HEK293 (cell line): ENCODE measurements at regions not wholly inside any gene's neighbourhood (a gene's known extent, or its start where the extent isn't known, plus 50 kb on each side); places are given as distances from the start of the nearest gene placed in this dataset.

Experiments
- CTCF ChIA-PET: fragments of 350-600 bp; formaldehyde crosslinking; extraction: SDS; loops from one replicate; lab custom pipeline; 2021; ENCODE audit warnings: antibody characterized with exemption; lab: Yijun Ruan, JAX
- POLR2A ChIA-PET: fragments of 300-600 bp; formaldehyde crosslinking; extraction: SDS; loops from one replicate; lab custom pipeline; 2020; ENCODE audit warnings: antibody characterized with exemption, inconsistent platforms; lab: Yijun Ruan, JAX
- H3K27ac ChIP-seq: fragments of 200-500 bp; sonication (Bioruptor generic); 2 replicates; pipeline ENCODE4 v1.5.1; 2014; ENCODE audit warnings: low read depth, low read length, control low read depth, inconsistent platforms; ENCODE audit errors: extremely low read depth
- H3K36me3 ChIP-seq, 2 experiments: fragments of 200-500 bp in 1 of 2; sonication (Bioruptor generic) in 1 of 2; 1 replicate in 1 of 2; 2 replicates in 1 of 2; pipeline ENCODE4 v1.5.1; 2014 to 2017; ENCODE audit warnings: inconsistent platforms in 2 of 2, low read length in 2 of 2; ENCODE audit not compliant: control insufficient read depth in 2 of 2, insufficient read depth in 1 of 2
- H3K4me1 ChIP-seq: fragments of 200-500 bp; sonication (Bioruptor generic); 2 replicates; pipeline ENCODE4 v1.5.1; 2014; ENCODE audit warnings: mild to moderate bottlenecking, low read length, inconsistent platforms; ENCODE audit not compliant: control insufficient read depth, insufficient read depth
- H3K4me3 ChIP-seq: 2 replicates; pipeline ENCODE4 v1.5.1; 2011; ENCODE audit warnings: low read depth, mild to moderate bottlenecking, control low read depth, low read length, moderate library complexity
- H3K9me3 ChIP-seq: fragments of 200-500 bp; sonication (Bioruptor generic); 2 replicates; pipeline ENCODE4 v1.5.1; 2014; ENCODE audit warnings: low read depth, low read length, inconsistent platforms; ENCODE audit not compliant: control insufficient read depth, insufficient read depth
- GLI4 ChIP-seq: fragments of 450-650 bp; formaldehyde crosslinking; IDR thresholded peaks from 2 replicates; pipeline ENCODE4 v1.5.1; 2016; ENCODE audit warnings: missing biosample characterization, missing genetic modification characterization
- KLF1 ChIP-seq: fragments of 450-650 bp; formaldehyde crosslinking; IDR thresholded peaks from 2 replicates; pipeline ENCODE4 v1.5.1; 2016; ENCODE audit warnings: missing biosample characterization, missing genetic modification characterization
- MYNN ChIP-seq: fragments of 450-650 bp; formaldehyde crosslinking; IDR thresholded peaks from 2 replicates; pipeline ENCODE4 v1.5.1; 2016; ENCODE audit warnings: missing biosample characterization, missing genetic modification characterization, borderline replicate concordance
- TSHZ1 ChIP-seq: fragments of 450-650 bp; formaldehyde crosslinking; IDR thresholded peaks from 2 replicates; pipeline ENCODE4 v1.5.1; 2016; ENCODE audit warnings: missing biosample characterization, missing genetic modification characterization, borderline replicate concordance
- ZBTB10 ChIP-seq: fragments of 450-650 bp; formaldehyde crosslinking; IDR thresholded peaks from 2 replicates; pipeline ENCODE4 v1.5.1; 2016; ENCODE audit warnings: missing biosample characterization, missing genetic modification characterization
- ZBTB17 ChIP-seq: fragments of 450-650 bp; formaldehyde crosslinking; IDR thresholded peaks from 2 replicates; pipeline ENCODE4 v1.5.1; 2016; ENCODE audit warnings: missing biosample characterization, missing genetic modification characterization
- ZNF155 ChIP-seq: fragments of 450-650 bp; formaldehyde crosslinking; IDR thresholded peaks from 2 replicates; pipeline ENCODE4 v1.5.1; 2016; ENCODE audit warnings: missing biosample characterization, missing genetic modification characterization
- ZNF202 ChIP-seq: fragments of 450-650 bp; formaldehyde crosslinking; IDR thresholded peaks from 2 replicates; pipeline ENCODE4 v1.5.1; 2016; ENCODE audit warnings: missing biosample characterization, missing genetic modification characterization, borderline replicate concordance
- ZNF416 ChIP-seq: fragments of 450-650 bp; formaldehyde crosslinking; IDR thresholded peaks from 2 replicates; pipeline ENCODE4 v1.5.1; 2016; ENCODE audit warnings: missing biosample characterization, missing genetic modification characterization
- ZNF518A ChIP-seq: fragments of 450-650 bp; formaldehyde crosslinking; conservative IDR thresholded peaks from 2 replicates; pipeline ENCODE4 v1.5.1; 2016; ENCODE audit warnings: low read depth, missing biosample characterization, missing genetic modification characterization
- ZNF600 ChIP-seq: fragments of 450-650 bp; formaldehyde crosslinking; IDR thresholded peaks from 2 replicates; pipeline ENCODE4 v1.5.1; 2016; ENCODE audit warnings: missing biosample characterization, missing genetic modification characterization
- ZNF623 ChIP-seq: fragments of 450-650 bp; formaldehyde crosslinking; IDR thresholded peaks from 2 replicates; pipeline ENCODE4 v1.5.1; 2016; ENCODE audit warnings: missing biosample characterization, missing genetic modification characterization
- ZNF658 ChIP-seq: fragments of 450-650 bp; formaldehyde crosslinking; IDR thresholded peaks from 2 replicates; pipeline ENCODE4; 2016; ENCODE audit warnings: missing biosample characterization, missing genetic modification characterization
- ZNF677 ChIP-seq: fragments of 450-650 bp; IDR thresholded peaks from 2 replicates; pipeline ENCODE4 v1.5.0; 2018; ENCODE audit warnings: missing biosample characterization, mild to moderate bottlenecking, missing genetic modification characterization, moderate library complexity
- ZNF843 ChIP-seq: fragments of 450-650 bp; formaldehyde crosslinking; IDR thresholded peaks from 2 replicates; pipeline ENCODE4 v1.5.1; 2016; ENCODE audit warnings: missing biosample characterization, missing genetic modification characterization
- TF ChIP-seq, protein P1 (sequence below): fragments of 450-650 bp; formaldehyde crosslinking; IDR thresholded peaks from 2 replicates; pipeline ENCODE4 v1.5.1; 2016; ENCODE audit warnings: missing biosample characterization, missing genetic modification characterization
- TF ChIP-seq, protein P2 (sequence below): fragments of 450-650 bp; formaldehyde crosslinking; IDR thresholded peaks from 2 replicates; pipeline ENCODE4 v1.5.1; 2017; ENCODE audit warnings: missing biosample characterization, missing genetic modification characterization
- TF ChIP-seq, protein P3 (sequence below): fragments of 450-650 bp; formaldehyde crosslinking; IDR thresholded peaks from 2 replicates; pipeline ENCODE4 v1.5.1; 2017; ENCODE audit warnings: missing biosample characterization, missing genetic modification characterization

GRCh38 chr18:27789406-27789805 lies 387.5 kb downstream of the CDH2 start:
- CTCF ChIA-PET: interaction anchor here (0.6 to 1.0 kb wide), 3 partner anchors 10 to 398 kb away, joined by 3 to 4 read pairs (median 4); no protein-coding TSS in a partner anchor
- Histone ChIP-seq H3K36me3 (no peaks in the 10 kb centered on the region), H3K27ac (no peak overlapping the region), H3K4me1 (no peaks in the 10 kb centered on the region), H3K9me3 (no peaks in the 10 kb centered on the region), H3K4me3 (no peak overlapping the region)
- TF ChIP-seq ZNF843 (tag by site-specific recombination): no peak
- TF ChIP-seq ZNF155 (tag by site-specific recombination): no peak
- TF ChIP-seq ZNF658 (tag by site-specific recombination): no peak
- TF ChIP-seq, protein P1, sequence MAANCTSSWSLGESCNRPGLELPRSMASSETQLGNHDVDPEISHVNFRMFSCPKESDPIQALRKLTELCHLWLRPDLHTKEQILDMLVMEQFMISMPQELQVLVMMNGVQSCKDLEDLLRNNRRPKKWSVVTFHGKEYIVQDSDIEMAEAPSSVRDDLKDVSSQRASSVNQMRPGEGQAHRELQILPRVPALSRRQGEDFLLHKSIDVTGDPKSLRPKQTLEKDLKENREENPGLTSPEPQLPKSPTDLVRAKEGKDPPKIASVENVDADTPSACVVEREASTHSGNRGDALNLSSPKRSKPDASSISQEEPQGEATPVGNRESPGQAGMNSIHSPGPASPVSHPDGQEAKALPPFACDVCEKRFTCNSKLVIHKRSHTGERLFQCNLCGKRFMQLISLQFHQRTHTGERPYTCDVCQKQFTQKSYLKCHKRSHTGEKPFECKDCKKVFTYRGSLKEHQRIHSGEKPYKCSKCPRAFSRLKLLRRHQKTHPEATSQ: no peak
- TF ChIP-seq ZBTB17 (tag by site-specific recombination): no peak
- TF ChIP-seq ZNF623 (tag by site-specific recombination): no peak
- TF ChIP-seq ZNF600 (tag by site-specific recombination): no peak
- no peak for TF ChIP-seq ZNF518A (tag by site-specific recombination)
- no peak for TF ChIP-seq ZBTB10 (tag by site-specific recombination)
- TF ChIP-seq, protein P2, sequence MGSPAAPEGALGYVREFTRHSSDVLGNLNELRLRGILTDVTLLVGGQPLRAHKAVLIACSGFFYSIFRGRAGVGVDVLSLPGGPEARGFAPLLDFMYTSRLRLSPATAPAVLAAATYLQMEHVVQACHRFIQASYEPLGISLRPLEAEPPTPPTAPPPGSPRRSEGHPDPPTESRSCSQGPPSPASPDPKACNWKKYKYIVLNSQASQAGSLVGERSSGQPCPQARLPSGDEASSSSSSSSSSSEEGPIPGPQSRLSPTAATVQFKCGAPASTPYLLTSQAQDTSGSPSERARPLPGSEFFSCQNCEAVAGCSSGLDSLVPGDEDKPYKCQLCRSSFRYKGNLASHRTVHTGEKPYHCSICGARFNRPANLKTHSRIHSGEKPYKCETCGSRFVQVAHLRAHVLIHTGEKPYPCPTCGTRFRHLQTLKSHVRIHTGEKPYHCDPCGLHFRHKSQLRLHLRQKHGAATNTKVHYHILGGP: no peak
- TF ChIP-seq, protein P3, sequence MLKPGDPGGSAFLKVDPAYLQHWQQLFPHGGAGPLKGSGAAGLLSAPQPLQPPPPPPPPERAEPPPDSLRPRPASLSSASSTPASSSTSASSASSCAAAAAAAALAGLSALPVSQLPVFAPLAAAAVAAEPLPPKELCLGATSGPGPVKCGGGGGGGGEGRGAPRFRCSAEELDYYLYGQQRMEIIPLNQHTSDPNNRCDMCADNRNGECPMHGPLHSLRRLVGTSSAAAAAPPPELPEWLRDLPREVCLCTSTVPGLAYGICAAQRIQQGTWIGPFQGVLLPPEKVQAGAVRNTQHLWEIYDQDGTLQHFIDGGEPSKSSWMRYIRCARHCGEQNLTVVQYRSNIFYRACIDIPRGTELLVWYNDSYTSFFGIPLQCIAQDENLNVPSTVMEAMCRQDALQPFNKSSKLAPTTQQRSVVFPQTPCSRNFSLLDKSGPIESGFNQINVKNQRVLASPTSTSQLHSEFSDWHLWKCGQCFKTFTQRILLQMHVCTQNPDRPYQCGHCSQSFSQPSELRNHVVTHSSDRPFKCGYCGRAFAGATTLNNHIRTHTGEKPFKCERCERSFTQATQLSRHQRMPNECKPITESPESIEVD (tag by site-specific recombination): no peak
- TF ChIP-seq GLI4 (tag by site-specific recombination): no peak
- TF ChIP-seq ZNF416 (tag by site-specific recombination): no peak
- no peak for TF ChIP-seq ZNF202
- no peak for TF ChIP-seq KLF1 (tag by site-specific recombination)
- TF ChIP-seq MYNN (tag by site-specific recombination): no peak
- no peak for TF ChIP-seq ZNF677
- no peak for TF ChIP-seq TSHZ1 (tag by site-specific recombination)
- TF ChIP-seq, all 188 proteins: peak for 0
- POLR2A ChIA-PET: interaction anchor here (0.6 kb wide), 1 partner anchor 136 kb away, joined by 4 read pairs; no protein-coding TSS in a partner anchor
